GM13976 (cell line): ENCODE measurements at regions not wholly inside any gene's neighbourhood (a gene's known extent, or its start where the extent isn't known, plus 50 kb on each side); places are given as distances from the start of the nearest gene placed in this dataset.

Experiments used
- DNase-seq: peaks from one replicate; pipeline ENCODE4 v3.0.0; 2012; ENCODE audit warnings: low spot score
- in situ Hi-C: fragments of 300-500 bp; cut with MboI; formaldehyde crosslinking; loops from one replicate; pipeline ENCODE4 v1.12.0; 2022; ENCODE audit warnings: low sequenced_read_pairs, mixed read lengths, inconsistent platforms; ENCODE audit not compliant: unreplicated experiment
- TF ChIP-seq, protein P1 (sequence below): IDR thresholded peaks from 2 replicates; pipeline ENCODE4 v1.5.1; 2012; ENCODE audit warnings: borderline replicate concordance, mild to moderate bottlenecking; ENCODE audit not compliant: insufficient read depth; ENCODE audit errors: extremely low read depth, missing control alignments, control extremely low read depth

DNA sequence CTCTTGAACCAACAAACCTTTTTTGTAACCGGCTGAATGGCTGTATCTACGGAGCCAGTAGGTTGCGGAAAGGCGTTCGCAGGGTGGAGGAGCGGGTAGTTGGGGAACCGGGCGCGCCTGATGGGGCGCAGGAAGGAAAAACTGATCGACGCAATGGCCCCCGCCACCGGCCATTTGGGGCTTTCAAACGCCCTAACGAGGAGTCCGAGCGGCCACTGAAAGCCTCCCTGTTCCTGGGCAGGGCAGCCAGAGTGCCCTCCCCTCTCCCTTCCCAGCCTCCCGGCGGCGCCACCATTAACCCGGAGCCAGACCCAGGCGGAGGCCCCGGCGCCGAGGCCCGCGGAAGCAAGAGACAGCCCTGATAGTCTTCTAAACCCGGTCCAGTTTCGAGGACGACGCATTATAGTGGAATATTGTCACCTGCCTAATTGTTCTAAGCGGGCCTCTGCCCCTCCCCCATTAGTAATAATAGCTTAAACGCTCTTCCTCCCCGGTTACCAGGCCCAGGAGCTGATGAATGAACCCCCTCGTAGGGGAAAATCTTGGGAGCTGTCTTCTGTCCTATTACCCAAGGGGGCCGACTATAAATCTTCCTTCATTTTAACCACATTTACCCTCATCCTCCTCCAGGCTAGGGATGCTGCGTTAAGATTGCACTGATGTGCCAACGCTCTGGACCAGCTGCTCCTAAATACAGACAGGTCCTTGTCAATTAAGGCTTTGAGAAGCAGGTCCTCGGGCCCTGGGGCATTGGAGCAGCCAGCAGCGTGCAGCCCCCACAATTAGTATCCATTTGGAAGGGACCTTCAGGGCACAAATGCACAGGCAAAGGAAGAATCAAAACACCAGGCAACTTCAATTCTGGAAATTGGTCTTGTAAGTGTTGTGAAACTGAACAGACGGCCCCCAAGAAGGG lies 61.6 kb upstream of the TMEM33 start:
- DNase-seq, result no peak
- TF ChIP-seq, protein P1, sequence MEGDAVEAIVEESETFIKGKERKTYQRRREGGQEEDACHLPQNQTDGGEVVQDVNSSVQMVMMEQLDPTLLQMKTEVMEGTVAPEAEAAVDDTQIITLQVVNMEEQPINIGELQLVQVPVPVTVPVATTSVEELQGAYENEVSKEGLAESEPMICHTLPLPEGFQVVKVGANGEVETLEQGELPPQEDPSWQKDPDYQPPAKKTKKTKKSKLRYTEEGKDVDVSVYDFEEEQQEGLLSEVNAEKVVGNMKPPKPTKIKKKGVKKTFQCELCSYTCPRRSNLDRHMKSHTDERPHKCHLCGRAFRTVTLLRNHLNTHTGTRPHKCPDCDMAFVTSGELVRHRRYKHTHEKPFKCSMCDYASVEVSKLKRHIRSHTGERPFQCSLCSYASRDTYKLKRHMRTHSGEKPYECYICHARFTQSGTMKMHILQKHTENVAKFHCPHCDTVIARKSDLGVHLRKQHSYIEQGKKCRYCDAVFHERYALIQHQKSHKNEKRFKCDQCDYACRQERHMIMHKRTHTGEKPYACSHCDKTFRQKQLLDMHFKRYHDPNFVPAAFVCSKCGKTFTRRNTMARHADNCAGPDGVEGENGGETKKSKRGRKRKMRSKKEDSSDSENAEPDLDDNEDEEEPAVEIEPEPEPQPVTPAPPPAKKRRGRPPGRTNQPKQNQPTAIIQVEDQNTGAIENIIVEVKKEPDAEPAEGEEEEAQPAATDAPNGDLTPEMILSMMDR, result no peak
- in situ Hi-C loops, result no loop called here

DNA sequence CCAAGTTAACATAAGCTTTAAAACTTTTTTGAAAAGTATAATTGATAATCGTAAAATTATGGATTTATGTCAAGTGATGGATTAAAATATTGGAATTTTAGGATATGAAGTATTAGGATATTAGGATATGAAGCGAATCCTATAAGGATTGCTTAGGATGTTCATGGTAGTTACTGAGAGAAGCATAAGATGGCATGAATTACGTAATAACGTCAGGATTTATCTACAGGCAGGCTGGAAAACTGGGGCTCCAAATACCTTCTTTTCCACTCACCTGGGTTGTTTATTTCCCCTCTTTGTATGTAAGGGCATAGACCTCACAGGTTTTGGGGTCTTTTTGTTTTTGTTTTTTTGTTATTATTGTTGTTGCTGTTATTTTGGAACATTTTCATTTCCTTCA lies 65.2 kb upstream of the TMEM33 start:
- no peak for DNase-seq
- TF ChIP-seq, protein P1, result no peak
- in situ Hi-C loops, result no loop called here

DNA sequence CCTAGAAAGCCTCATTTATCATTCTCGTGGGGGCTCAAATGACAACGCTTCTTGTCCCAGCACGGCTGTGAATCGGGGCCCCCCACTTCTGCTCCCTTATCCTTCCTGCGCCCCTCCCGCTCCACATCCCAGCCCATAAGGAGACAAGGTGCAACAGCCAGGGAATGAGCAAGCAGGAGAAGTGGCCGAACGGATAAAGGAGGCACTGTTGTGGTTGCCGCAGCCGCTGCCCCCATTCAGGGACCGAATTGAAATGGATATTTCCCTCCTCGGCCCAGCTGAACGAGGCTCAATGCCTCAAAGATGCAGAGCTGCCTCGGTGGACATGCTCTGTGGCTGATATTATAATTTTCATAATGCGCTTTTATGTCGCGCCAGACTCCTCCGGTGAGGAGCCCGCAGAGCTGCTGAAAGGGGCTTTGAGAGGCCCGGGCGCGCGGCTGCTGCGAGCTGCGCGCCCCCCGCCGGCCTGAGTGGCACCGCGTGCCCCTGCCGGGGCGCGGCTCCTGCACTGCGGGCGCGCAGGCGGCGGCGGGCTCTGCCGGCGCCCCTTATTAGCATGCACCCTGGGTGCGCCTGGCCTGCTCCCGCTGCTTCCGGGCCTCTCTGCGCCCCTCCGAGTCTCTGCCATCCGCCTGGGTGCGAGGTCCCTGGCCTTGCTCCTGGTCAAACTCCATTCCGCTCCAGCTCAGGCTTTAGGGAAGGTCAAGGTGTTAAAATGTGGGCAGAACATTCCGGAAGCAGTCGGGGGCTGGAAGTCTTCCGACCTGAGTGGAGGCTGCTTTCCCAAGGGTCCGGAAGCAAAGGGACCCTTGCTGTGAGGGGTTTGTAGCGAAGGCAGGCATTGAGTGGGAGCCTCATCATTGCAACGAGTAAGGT lies 68.2 kb upstream of the TMEM33 start:
- in situ Hi-C loops, result no loop called here
- DNase-seq, result peak; percentile 24
- TF ChIP-seq, protein P1, result no peak

DNA sequence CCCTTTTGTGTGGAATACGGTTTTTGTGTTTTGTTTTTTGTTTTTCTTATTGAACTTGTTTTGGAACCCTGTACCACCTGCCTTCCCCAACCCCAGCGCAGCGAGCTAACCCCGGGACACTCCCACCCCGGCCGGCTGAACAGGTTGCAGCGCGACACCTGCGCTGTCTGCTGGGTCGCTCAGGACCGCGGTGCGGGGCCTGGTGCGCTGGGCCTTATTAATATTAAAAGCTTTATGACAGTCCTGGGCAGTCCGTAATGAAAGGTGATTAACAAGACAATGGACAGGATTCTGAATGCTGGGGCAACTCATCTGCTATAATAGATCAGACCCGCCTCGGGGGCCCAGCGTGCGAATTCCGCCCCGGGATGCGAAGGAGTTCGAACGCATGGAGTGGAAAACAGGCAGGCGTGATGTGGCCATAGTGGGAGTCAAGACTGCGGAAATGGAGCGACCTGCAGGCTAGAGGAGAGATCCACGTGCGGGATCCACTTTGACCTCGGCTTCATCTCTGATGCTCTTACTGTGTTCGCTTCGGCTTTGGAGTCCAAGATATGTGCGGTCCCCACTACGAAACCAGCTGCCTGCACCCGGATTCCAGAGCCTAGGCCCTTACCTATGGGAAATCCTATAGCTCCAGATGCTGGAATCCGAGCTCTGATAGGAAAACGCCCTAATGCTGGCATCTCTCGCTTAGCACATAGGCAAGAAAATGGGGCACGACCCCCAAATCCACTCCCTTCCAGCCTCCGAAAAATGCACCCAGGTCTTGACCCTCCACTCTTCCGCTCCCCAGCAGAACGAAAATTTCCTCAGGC lies 69.0 kb upstream of the TMEM33 start:
- TF ChIP-seq, protein P1, result no peak
- no peak for DNase-seq
- in situ Hi-C loops, result no loop called here

DNA sequence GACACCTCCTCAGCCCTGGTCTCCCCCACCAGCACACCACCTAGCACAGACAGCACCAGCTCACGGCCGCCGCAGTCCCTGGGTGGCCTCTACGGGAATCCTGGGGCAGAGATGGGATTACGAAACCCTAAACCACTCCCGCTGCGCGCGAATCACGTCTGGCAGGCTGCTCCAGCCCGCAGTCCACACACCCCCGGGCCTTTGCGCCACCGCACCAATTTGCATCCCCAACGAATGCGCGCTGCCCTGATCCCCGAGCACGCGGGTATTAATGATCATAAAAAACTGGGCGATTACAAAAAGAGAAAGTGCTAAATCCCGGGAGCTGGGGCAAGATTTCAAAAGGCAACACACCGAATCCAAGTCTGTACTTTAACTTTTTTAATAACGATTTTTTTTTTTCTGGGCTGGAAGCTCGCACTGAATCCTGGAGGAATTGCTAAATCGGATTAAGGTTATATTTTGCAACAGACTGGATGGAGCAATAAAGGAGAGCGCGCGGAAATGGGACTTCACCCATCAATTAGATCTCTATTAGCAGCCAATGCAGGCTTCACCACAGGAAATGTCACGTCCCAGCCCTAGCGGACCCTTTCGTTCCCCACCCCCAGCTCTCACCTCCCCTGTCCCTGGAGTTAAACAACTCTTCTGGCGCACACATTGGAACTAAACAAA lies 69.8 kb upstream of the TMEM33 start:
- in situ Hi-C loops, result no loop called here
- TF ChIP-seq, protein P1, result no peak
- no peak for DNase-seq
